GM18519 (cell line): ENCODE measurements at regions not wholly inside any gene's neighbourhood (a gene's known extent, or its start where the extent isn't known, plus 50 kb on each side); places are given as distances from the start of the nearest gene placed in this dataset.

Source experiments
- ATAC-seq: cut with Tn5 transposase; IDR thresholded peaks from one replicate; pipeline ENCODE4 v1.9.1; 2021; ENCODE audit warnings: mild to moderate bottlenecking, moderate library complexity; ENCODE audit not compliant: unreplicated experiment, low FRiP score

- no peak for ATAC-seq
These were observed 186.3 kb upstream of the CLEC14A start for GRCh38 chr14:38442208-38442607.

DNA sequence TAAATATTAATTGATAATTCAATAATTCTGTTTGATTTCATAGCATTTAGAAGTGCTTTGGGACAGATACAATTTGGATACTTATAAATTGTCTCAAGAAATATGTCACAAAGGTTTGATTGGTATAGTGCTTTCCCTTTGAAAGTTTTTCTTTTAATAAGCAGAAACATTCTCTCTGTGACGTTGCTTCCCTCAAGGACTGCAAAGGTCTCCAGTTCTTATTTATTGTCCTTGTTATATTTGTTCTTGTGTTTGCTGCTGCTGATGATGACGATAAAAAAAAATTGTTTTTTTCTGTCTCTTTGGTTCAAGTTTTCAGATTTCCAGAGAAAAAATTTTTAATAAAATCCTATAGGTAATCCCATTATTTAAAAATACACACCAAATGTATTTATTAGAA, 176.3 kb upstream of the CLEC14A start:
- ATAC-seq = no peak

- no peak for ATAC-seq
These were observed 175.3 kb upstream of the CLEC14A start for GRCh38 chr14:38431156-38431555.

GRCh38 chr14:38430522-38430921, 174.6 kb upstream of the CLEC14A start:
- ATAC-seq = no peak

DNA sequence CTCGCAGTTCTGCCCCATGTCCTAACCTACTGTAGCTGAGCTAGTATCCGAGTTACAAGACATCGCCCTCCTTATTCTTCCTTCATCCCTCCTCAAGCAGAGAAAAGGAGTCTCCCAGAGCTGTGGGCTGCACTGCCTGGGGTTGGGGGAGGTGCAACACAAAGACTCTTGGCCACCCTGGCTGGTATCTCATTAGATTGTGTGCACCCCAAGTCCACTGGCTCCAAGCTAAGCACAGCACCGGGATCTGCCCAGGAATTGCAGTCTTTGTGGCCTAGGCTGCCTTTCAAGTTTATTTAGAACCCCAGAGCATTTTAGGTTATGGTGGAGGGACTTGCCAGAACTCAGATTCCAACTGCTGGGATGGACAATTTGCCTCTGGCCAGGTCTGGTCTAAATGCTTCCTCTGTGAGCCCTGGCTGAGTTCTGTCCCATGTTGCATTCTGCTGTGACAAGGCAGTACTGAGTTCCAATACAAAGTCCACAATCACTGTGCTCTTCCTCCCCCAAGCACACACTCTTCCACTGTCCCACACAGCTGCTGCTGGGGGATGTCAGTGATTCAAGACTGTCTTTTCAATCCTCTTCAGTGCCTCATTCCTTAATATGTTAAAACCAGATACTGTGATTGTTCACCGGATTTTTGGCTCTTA, 169.6 kb upstream of the CLEC14A start:
- no peak for ATAC-seq

DNA sequence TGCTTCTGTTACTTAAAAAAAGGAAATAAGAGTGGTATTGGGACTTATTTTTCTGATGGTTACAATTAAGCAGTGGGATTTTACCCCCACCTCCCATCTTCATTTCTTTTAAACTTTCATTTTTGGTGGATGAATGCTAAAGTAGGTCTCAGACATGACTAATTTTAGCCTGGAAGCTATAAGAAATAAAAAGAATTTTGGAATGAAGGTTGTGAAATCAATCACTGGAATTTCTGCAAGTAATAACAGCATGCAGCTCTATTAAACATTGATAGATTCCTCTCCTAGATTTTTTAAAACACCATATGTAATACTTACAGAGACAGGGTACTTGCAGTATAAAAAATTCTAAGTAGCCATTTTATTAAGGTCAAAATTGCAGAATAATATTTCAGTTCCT, 164.2 kb upstream of the CLEC14A start:
- no peak for ATAC-seq

- ATAC-seq = no peak
These were observed 163.7 kb upstream of the CLEC14A start for GRCh38 chr14:38419579-38419978.

DNA sequence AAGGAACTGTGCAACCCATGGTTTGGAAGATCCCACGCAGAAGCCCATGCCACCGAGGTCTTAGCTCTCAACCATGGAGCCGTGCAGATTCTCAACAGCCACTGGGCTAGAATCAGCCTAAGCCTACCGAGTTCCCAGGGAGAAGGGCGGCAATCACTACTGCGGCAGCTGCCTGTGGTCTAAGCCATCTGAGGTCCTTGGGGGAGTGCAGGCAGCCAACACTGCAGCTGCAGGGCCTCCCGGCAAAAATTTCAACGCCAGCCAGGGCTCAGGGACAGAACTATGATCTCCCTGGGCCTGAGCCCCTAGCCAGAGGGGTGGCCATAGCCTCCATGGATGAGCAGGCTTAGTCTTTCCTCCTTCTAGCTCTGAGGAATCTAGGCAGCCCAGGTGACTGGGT, 156.8 kb upstream of the CLEC14A start:
- no peak for ATAC-seq

GRCh38 chr14:38410442-38410841, 154.5 kb upstream of the CLEC14A start:
- no peak for ATAC-seq

- no peak for ATAC-seq
These were observed 153.3 kb upstream of the CLEC14A start for GRCh38 chr14:38409071-38409705.

DNA sequence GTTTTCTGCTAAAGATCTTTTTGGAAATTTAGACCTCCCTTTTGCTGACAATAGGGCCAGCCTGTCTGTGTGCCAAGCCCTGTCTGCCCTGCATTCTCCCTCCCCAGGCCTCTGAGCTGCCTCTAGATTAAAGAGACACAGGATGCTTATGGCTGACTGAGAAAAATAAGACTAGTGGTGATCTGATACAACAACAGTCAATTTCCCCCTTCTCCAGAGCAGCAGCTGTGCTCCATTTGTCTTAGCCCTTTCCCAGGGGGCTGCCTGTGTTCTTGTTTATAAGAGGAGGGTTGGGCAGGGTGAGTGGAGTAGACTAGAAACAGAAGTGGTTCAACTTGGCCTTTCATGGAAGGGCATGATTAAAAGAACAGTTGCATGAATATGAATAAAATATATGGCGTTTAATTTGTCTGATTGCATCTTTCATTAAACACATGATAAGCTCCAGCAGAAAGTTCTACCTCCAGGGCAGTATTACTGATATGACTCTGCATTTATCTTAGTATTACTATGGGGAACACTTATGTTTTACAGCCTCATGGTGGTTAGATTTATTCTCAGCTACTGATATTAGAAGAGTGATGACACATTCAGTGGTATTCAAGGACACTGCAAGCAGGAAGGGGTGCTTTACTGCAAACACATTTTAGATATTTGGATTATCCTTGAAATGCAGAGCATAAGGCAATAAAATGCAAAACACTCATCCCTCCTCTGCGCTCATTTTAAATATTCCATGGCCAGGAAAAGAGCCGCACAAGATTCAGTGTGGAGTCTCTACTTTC, 150.2 kb upstream of the CLEC14A start:
- ATAC-seq = no peak

- ATAC-seq = no peak
These were observed 148.7 kb upstream of the CLEC14A start for GRCh38 chr14:38404616-38405015.

GRCh38 chr14:38404100-38404541, 148.2 kb upstream of the CLEC14A start:
- ATAC-seq = no peak

DNA sequence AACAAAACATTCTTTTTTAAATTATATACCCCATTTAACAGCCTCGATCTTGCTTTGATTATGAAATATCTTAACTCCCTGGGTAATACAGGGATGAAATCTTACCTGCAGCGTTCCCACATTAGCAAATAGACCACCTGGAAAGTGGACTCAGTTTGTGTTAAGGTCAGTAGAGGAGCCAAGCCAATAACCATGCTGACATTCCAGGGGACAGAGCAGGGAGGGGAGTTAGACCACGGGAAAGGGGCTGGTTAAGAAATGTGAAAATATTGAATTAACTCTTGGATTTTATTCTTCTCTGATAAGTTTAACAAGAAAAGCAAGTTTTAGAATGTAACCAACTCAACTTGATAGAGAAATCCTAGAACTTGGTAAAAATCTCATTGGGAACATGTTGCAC, 144.9 kb upstream of the CLEC14A start:
- ATAC-seq = no peak

DNA sequence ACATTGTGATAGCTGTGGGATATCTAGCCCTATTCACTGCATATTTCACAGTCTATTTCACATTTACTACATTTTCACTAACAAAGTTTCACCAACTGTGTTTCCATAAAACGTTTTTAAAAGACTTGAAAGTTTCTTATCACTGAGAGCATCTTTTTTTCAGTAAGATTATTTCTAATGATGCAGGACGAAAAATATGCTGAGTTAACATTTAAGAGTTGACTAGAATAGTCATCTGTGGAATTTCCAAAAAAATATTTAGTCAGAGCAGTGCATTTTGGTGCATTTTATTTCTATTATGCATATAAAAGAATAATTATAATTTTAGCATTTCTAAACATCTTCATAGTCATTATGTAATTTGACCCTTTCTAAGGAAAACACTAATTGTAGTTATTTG, 143.8 kb upstream of the CLEC14A start:
- no peak for ATAC-seq

GRCh38 chr14:38394767-38395166, 138.9 kb upstream of the CLEC14A start:
- ATAC-seq = no peak

- ATAC-seq = no peak
These were observed 138.2 kb upstream of the CLEC14A start for GRCh38 chr14:38394064-38394463.

DNA sequence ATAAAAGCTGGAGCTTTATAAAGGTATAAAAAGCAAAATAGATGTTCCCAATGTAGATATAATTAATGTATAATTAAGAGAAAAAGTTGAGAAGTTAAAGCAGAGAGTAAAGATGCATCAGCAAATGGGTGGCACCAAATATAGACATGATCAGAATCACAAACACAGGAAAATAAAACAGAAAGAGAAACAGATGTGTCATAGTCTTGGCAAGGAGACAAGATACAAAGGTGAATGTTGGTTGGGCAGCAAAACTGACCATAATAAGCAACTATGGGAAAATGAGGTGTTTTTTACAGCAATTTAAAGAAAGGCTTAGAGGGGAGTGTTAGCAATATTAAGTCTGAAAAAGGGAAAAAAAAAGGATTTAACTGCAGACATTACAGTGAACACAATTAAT, 135.4 kb upstream of the CLEC14A start:
- no peak for ATAC-seq

DNA sequence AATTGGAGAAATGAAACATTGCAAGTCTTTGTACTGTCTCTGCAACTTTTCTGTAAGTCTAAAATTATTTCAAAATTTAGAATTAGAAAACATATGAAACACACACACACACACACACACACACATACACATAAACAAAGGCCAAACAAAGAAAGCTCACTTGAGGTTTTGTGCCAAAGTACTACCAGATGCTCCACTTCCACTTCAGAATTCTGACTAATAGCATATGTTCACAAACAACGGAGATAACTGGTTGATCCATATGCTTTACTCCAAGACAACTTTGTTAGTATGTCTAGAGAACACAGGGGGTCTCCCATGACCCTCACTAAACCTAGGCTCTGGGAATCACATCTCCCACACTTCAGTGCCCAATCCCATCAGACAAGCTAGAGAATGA, 133.8 kb upstream of the CLEC14A start:
- ATAC-seq = no peak

DNA sequence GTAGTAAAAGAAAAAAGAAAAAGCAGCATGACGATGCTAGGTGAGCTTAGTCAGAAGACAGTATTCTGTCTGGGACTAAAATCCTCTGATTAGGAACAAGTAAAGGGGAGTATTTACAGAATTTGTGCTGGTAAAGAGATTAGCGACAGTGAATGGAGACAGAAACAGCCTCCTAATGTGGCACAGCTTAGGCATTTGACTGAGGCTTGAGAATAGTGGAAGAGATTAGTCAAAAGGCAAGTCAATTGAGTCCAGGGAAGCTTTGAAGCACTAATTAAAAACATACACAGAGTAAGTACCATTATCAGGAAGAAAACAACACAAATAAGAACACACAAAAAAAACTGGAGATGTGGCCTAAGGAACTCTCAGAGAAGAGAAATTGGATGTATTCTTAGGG, 131.9 kb upstream of the CLEC14A start:
- no peak for ATAC-seq

DNA sequence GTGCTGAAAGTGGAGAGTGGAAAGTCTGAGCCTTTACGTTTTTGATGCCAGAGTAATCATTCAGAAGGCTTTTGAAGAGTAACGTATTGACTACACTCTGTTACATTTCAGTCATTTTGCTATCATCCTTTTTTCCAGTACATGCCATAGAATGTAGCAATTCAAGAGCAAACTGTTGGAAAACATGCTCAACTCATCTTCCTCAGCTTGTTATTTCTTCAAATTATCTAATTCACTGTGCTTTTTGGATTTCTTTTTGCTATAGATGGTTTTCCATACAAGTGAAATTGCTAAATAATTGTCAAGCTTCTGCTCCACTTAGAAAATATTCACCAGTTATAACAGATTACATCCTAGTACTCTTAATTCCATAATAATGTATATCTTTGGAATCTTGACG, 129.9 kb upstream of the CLEC14A start:
- ATAC-seq = no peak

- no peak for ATAC-seq
These were observed 129.4 kb upstream of the CLEC14A start for GRCh38 chr14:38385343-38385742.
